OCI-LY7 (cell line): ENCODE measurements at regions not wholly inside any gene's neighbourhood (a gene's known extent, or its start where the extent isn't known, plus 50 kb on each side); places are given as distances from the start of the nearest gene placed in this dataset.

Experiments used
- BruUV-seq: library from RNA; stranded (reverse); fragments of 400-500 nt; replicated peaks from 2 replicates; lab custom pipeline; 2021; lab: Mats Ljungman, UMichigan
- CTCF ChIA-PET: fragments of 300-600 bp; sonication (Branson Sonifier 250); formaldehyde crosslinking; loops from one replicate; lab custom pipeline; 2022; ENCODE audit warnings: antibody characterized with exemption; ENCODE audit not compliant: unreplicated experiment; lab: Charles Lee
- POLR2A ChIA-PET: fragments of 300-600 bp; sonication (Branson Sonifier 250); formaldehyde crosslinking; loops from one replicate; lab custom pipeline; 2022; ENCODE audit warnings: antibody characterized with exemption; lab: Charles Lee
- DNase-seq: peaks from one replicate; pipeline ENCODE4 v3.0.0-alpha.2; 2015; ENCODE audit warnings: low spot score
- H2AFZ ChIP-seq: fragments of 200-600 bp; sonication (generic), shearing (Covaris generic); 2 replicates; pipeline ENCODE4 v1.6.1; 2014; ENCODE audit warnings: mild to moderate bottlenecking, antibody characterized with exemption, low read length, moderate library complexity
- H3K27ac ChIP-seq: fragments of 200-600 bp; sonication (generic); 2 replicates; pipeline ENCODE4 v1.5.1; 2014; ENCODE audit warnings: mixed run types, low read depth, mild to moderate bottlenecking, moderate library complexity, low read length, inconsistent platforms; ENCODE audit not compliant: poor library complexity, severe bottlenecking
- H3K36me3 ChIP-seq: fragments of 200-600 bp; sonication (generic); 2 replicates; pipeline ENCODE4 v1.6.1; 2014; ENCODE audit warnings: mild to moderate bottlenecking, antibody characterized with exemption, low read length, moderate library complexity, mixed read lengths; ENCODE audit not compliant: insufficient read depth
- H3K4me1 ChIP-seq: fragments of 200-600 bp; sonication (generic); 2 replicates; pipeline ENCODE4 v1.5.1; 2014; ENCODE audit warnings: mild to moderate bottlenecking, low read length; ENCODE audit not compliant: insufficient read depth, poor library complexity, severe bottlenecking
- H3K4me2 ChIP-seq: fragments of 200-600 bp; sonication (generic); 2 replicates; pipeline ENCODE4 v1.6.1; 2014; ENCODE audit warnings: mild to moderate bottlenecking, low read length
- H3K4me3 ChIP-seq: fragments of 200-600 bp; sonication (generic); 2 replicates; pipeline ENCODE4 v1.5.1; 2014; ENCODE audit warnings: mild to moderate bottlenecking, low read depth, low read length; ENCODE audit not compliant: poor library complexity, severe bottlenecking
- H3K79me2 ChIP-seq: fragments of 200-600 bp; sonication (generic); 2 replicates; pipeline ENCODE4 v1.6.1; 2016; ENCODE audit warnings: low read depth, mild to moderate bottlenecking, low read length, moderate library complexity, mixed read lengths; ENCODE audit not compliant: insufficient read depth
- H3K9me2 ChIP-seq: fragments of 200-600 bp; sonication (generic); 2 replicates; pipeline ENCODE4 v1.6.1; 2016; ENCODE audit warnings: mild to moderate bottlenecking, low read length, mixed read lengths; ENCODE audit not compliant: insufficient read depth
- H3K9me3 ChIP-seq: fragments of 200-600 bp; sonication (generic); 2 replicates; pipeline ENCODE4 v1.6.1; 2014; ENCODE audit warnings: mild to moderate bottlenecking, mixed run types, low read length, mixed read lengths
- H4K20me1 ChIP-seq: fragments of 200-600 bp; sonication (generic); 2 replicates; pipeline ENCODE4 v1.6.1; 2014; ENCODE audit warnings: mild to moderate bottlenecking, antibody characterized with exemption, low read length, moderate library complexity, mixed read lengths; ENCODE audit not compliant: insufficient read depth
- CTCF ChIP-seq: fragments of 200-600 bp; sonication (generic); conservative IDR thresholded peaks from 2 replicates; pipeline ENCODE4 v1.5.1; 2014; ENCODE audit warnings: mild to moderate bottlenecking, antibody characterized with exemption, low read length, moderate library complexity, mixed read lengths
- EZH2phosphoT487 ChIP-seq: fragments of 200-600 bp; sonication (generic); IDR thresholded peaks from 2 replicates; pipeline ENCODE4 v1.6.1; 2018; ENCODE audit warnings: low read depth, borderline replicate concordance, mild to moderate bottlenecking, mixed run types, antibody characterized with exemption, low read length, moderate library complexity, mixed read lengths
- intact Hi-C: fragments of 100-400 bp; cut with micrococcal nuclease; formaldehyde crosslinking; loops from one replicate; pipeline ENCODE4 v1.10.0; 2022; ENCODE audit not compliant: unreplicated experiment

- no TSS peak for BruUV-seq
Observed at GRCh38 chr2:56473524-56473923, 289.7 kb downstream of the CCDC85A start.

GRCh38 chr2:56474412-56475158, 290.8 kb downstream of the CCDC85A start:
- Histone ChIP-seq H2AFZ (no peak overlapping the region), H3K4me2 (no peak overlapping the region), H3K36me3 (no peaks in the 10 kb centered on the region), H3K4me3 (no peak overlapping the region), H3K4me1 (no peaks in the 10 kb centered on the region), H3K9me2 (no peaks in the 10 kb centered on the region), H3K27ac (no peak overlapping the region), H3K9me3 (no peaks in the 10 kb centered on the region), H4K20me1 (no peaks in the 10 kb centered on the region), H3K79me2 (no peaks in the 10 kb centered on the region)
- CTCF ChIA-PET: no interaction called here
- intact Hi-C loops: no loop called here
- BruUV-seq: no TSS peak
- TF ChIP-seq EZH2phosphoT487 (no peak), CTCF (no peak)
- POLR2A ChIA-PET: interaction anchor here (0.7 to 0.8 kb wide), 2 partner anchors 43 to 44 kb away, joined by 3 read pairs; no protein-coding TSS in a partner anchor
- DNase-seq: no peak

More at GRCh38 chr2:56473524-56473923, 289.7 kb downstream of the CCDC85A start:
- Histone ChIP-seq H3K4me3 (no peak overlapping the region), H3K4me1 (no peaks in the 10 kb centered on the region), H3K9me2 (no peaks in the 10 kb centered on the region), H4K20me1 (no peaks in the 10 kb centered on the region), H3K27ac (no peak overlapping the region), H3K36me3 (no peaks in the 10 kb centered on the region), H3K79me2 (no peaks in the 10 kb centered on the region), H3K9me3 (no peaks in the 10 kb centered on the region), H2AFZ (no peak overlapping the region), H3K4me2 (no peak overlapping the region)
- POLR2A ChIA-PET: no interaction called here
- TF ChIP-seq EZH2phosphoT487: no peak
- no peak for TF ChIP-seq CTCF
- no peak for DNase-seq
- intact Hi-C loops: no loop called here
- CTCF ChIA-PET: no interaction called here

- H3K9me3 ChIP-seq: no peaks in the 10 kb centered on the region
- H4K20me1 ChIP-seq: no peaks in the 10 kb centered on the region
- no peak for DNase-seq
- H2AFZ ChIP-seq: no peak overlapping the region
- H3K4me2 ChIP-seq: no peak overlapping the region
- POLR2A ChIA-PET: interaction anchor here (0.8 to 0.9 kb wide), 2 partner anchors 10 to 44 kb away, joined by 3 read pairs; no protein-coding TSS in a partner anchor
- BruUV-seq: no TSS peak
- CTCF ChIA-PET: no interaction called here
- no peak overlapping the region for H3K4me3 ChIP-seq
- no peaks in the 10 kb centered on the region for H3K36me3 ChIP-seq
- no peak for TF ChIP-seq CTCF
- TF ChIP-seq EZH2phosphoT487: no peak
- intact Hi-C loops: no loop called here
- no peaks in the 10 kb centered on the region for H3K79me2 ChIP-seq
- no peaks in the 10 kb centered on the region for H3K9me2 ChIP-seq
- H3K27ac ChIP-seq: no peak overlapping the region
- no peaks in the 10 kb centered on the region for H3K4me1 ChIP-seq
Observed at GRCh38 chr2:56475191-56475590, 291.4 kb downstream of the CCDC85A start.
